Erythroblast (primary cell): ENCODE measurements at regions not wholly inside any gene's neighbourhood (a gene's known extent, or its start where the extent isn't known, plus 50 kb on each side); places are given as distances from the start of the nearest gene placed in this dataset.

ENCODE experiments used
- GATA1 ChIP-seq: IDR thresholded peaks from 2 replicates; pipeline ENCODE4 v1.6.1; 2011; ENCODE audit warnings: low read depth, mild to moderate bottlenecking, control low read depth, low read length, moderate library complexity
- POLR2A ChIP-seq: IDR thresholded peaks from 2 replicates; pipeline ENCODE4 v1.6.1; 2011; ENCODE audit warnings: mild to moderate bottlenecking, low read length

DNA sequence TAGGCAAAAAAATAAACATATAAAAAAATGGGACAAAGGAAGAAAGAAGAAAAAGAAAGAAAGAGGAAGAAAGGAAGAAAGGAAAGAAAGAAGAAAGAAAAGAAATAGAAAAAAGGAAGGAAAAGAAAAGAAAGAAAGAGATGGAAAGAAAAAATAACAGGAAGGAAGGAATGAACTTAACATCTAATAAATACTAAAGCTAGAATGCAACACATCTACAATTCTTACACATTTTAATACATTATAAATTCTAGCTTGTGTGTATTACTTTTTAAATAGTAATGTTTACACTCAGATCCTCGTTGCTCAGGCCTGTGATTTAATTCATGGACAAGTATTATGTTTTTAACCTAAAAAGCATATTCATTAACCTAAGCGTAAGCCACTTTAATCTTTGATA lies 703.0 kb upstream of the KIF2B start:
- TF ChIP-seq POLR2A (no peak), GATA1 (no peak)
